BE2C (cell line): ENCODE measurements at regions not wholly inside any gene's neighbourhood (a gene's known extent, or its start where the extent isn't known, plus 50 kb on each side); places are given as distances from the start of the nearest gene placed in this dataset.

ENCODE experiments used
- DNase-seq: peaks from one replicate; pipeline ENCODE4 v3.0.0-alpha.2; 2020
- H3K27me3 ChIP-seq: fragments of 250-450 bp; sonication (Bioruptor Pico); 2 replicates; pipeline ENCODE4 v1.5.1; 2020; ENCODE audit warnings: mild to moderate bottlenecking
- H3K36me3 ChIP-seq: fragments of 250-450 bp; sonication (Bioruptor Pico); 2 replicates; pipeline ENCODE4 v1.5.1; 2020; ENCODE audit warnings: mild to moderate bottlenecking
- H3K4me1 ChIP-seq: fragments of 250-450 bp; sonication (Bioruptor Pico); 2 replicates; pipeline ENCODE4 v1.5.1; 2020
- H3K4me3 ChIP-seq: 2 replicates; pipeline ENCODE4 v1.5.1; 2011; ENCODE audit warnings: low read depth, low read length
- H3K9me3 ChIP-seq: fragments of 250-450 bp; sonication (Bioruptor Pico); 2 replicates; pipeline ENCODE4 v1.5.1; 2020
- CTCF ChIP-seq: IDR thresholded peaks from 2 replicates; pipeline ENCODE4 v1.5.1; 2012; ENCODE audit warnings: mild to moderate bottlenecking, low read depth, low read length

- no peak overlapping the region for H3K4me3 ChIP-seq
- DNase-seq: no peak
- TF ChIP-seq CTCF: no peak
- no peaks in the 10 kb centered on the region; the same call in 1 of the 2 replicates for H3K4me1 ChIP-seq
- H3K36me3 ChIP-seq: no peaks in the 10 kb centered on the region
- H3K9me3 ChIP-seq: no peaks in the 10 kb centered on the region
- no peaks in the 10 kb centered on the region for H3K27me3 ChIP-seq
These were observed 1183.3 kb downstream of the SLITRK1 start for GRCh38 chr13:82698941-82699340.

GRCh38 chr13:82698383-82698782 is 1183.9 kb downstream of the SLITRK1 start:
- TF ChIP-seq CTCF: no peak
- no peak for DNase-seq
- H3K27me3 ChIP-seq: no peaks in the 10 kb centered on the region
- no peaks in the 10 kb centered on the region for H3K9me3 ChIP-seq
- H3K4me3 ChIP-seq: no peak overlapping the region
- H3K36me3 ChIP-seq: no peaks in the 10 kb centered on the region
- H3K4me1 ChIP-seq: no peaks in the 10 kb centered on the region

GRCh38 chr13:82693607-82694006 is 1188.7 kb downstream of the SLITRK1 start:
- TF ChIP-seq CTCF: no peak
- Histone ChIP-seq H3K4me3 (no peak overlapping the region), H3K27me3 (no peaks in the 10 kb centered on the region), H3K9me3 (no peaks in the 10 kb centered on the region), H3K4me1 (no peaks in the 10 kb centered on the region), H3K36me3 (no peaks in the 10 kb centered on the region)
- DNase-seq: no peak

GRCh38 chr13:82688400-82688994 is 1193.8 kb downstream of the SLITRK1 start:
- H3K4me3 ChIP-seq: no peak overlapping the region
- no peaks in the 10 kb centered on the region for H3K36me3 ChIP-seq
- H3K4me1 ChIP-seq: no peaks in the 10 kb centered on the region
- no peaks in the 10 kb centered on the region for H3K27me3 ChIP-seq
- no peaks in the 10 kb centered on the region for H3K9me3 ChIP-seq
- TF ChIP-seq CTCF: no peak
- no peak for DNase-seq

- H3K9me3 ChIP-seq: no peaks in the 10 kb centered on the region
- no peak for TF ChIP-seq CTCF
- DNase-seq: no peak
- H3K4me1 ChIP-seq: no peaks in the 10 kb centered on the region
- no peak overlapping the region for H3K4me3 ChIP-seq
- H3K27me3 ChIP-seq: no peaks in the 10 kb centered on the region
- H3K36me3 ChIP-seq: no peaks in the 10 kb centered on the region
These were observed 1194.4 kb downstream of the SLITRK1 start for GRCh38 chr13:82687884-82688283.

- DNase-seq: no peak
- Histone ChIP-seq H3K4me1 (no peaks in the 10 kb centered on the region), H3K27me3 (no peaks in the 10 kb centered on the region), H3K4me3 (no peak overlapping the region), H3K36me3 (no peaks in the 10 kb centered on the region), H3K9me3 (no peaks in the 10 kb centered on the region)
- TF ChIP-seq CTCF: no peak
These were observed 1200.7 kb downstream of the SLITRK1 start for GRCh38 chr13:82681535-82681934.
